ENCODE measurements at regions not wholly inside any gene's neighbourhood (a gene's known extent, or its start where the extent isn't known, plus 50 kb on each side); places are given as distances from the start of the nearest gene placed in this dataset.

GRCh38 chr18:44066541-44066940 is 614.1 kb upstream of the SETBP1 start:
- TF ChIP-seq CTCF (IDR thresholded peaks at IDR 0.05) (no peak), POLR2A (IDR thresholded peaks at IDR 0.05) (no peak)
